ENCODE measurements at regions not wholly inside any gene's neighbourhood (a gene's known extent, or its start where the extent isn't known, plus 50 kb on each side); places are given as distances from the start of the nearest gene placed in this dataset.

DNA sequence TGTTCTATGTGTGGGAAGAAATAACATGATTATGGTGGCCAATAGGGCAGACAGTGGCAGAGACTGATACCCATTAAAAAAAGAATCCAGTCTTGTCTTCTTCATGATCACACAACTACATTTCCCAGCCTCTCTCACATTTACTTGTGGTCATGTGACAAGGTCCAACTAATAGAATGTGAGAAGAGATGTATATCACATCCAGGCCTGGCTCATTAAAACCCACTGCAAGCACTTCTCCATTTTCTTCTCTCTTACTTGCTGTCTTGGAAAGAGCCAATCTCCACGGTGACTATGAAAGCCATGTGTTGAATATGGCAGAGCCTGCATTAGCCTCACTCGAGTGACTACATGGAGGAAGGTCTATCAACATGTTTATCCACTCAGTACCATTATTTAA lies 306.2 kb upstream of the ZEB2 start:
- Histone ChIP-seq H3K4me1 (no peaks in the 10 kb centered on the region), H3K36me3 (no peaks in the 10 kb centered on the region), H3K27ac (no peak overlapping the region), H3K9me3 (peaks cover 0 to 7% of the 10 kb centered on the region in 2 donors), H3K27me3 (no peaks in the 10 kb centered on the region), H3K4me3 (no peak overlapping the region)
- intact Hi-C loops (cut with DNase I; ENCODE audit: low total_unique reads): no loop called here
- TF ChIP-seq POLR2A (IDR thresholded peaks at IDR 0.05): no peak
- TF ChIP-seq, protein P1, sequence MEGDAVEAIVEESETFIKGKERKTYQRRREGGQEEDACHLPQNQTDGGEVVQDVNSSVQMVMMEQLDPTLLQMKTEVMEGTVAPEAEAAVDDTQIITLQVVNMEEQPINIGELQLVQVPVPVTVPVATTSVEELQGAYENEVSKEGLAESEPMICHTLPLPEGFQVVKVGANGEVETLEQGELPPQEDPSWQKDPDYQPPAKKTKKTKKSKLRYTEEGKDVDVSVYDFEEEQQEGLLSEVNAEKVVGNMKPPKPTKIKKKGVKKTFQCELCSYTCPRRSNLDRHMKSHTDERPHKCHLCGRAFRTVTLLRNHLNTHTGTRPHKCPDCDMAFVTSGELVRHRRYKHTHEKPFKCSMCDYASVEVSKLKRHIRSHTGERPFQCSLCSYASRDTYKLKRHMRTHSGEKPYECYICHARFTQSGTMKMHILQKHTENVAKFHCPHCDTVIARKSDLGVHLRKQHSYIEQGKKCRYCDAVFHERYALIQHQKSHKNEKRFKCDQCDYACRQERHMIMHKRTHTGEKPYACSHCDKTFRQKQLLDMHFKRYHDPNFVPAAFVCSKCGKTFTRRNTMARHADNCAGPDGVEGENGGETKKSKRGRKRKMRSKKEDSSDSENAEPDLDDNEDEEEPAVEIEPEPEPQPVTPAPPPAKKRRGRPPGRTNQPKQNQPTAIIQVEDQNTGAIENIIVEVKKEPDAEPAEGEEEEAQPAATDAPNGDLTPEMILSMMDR (IDR thresholded peaks at IDR 0.05): no peak
- TF ChIP-seq POLR2AphosphoS5 (IDR thresholded peaks at IDR 0.05): no peak
- no peak for DNase-seq (ENCODE audit: low spot score in 2 of 2)

DNA sequence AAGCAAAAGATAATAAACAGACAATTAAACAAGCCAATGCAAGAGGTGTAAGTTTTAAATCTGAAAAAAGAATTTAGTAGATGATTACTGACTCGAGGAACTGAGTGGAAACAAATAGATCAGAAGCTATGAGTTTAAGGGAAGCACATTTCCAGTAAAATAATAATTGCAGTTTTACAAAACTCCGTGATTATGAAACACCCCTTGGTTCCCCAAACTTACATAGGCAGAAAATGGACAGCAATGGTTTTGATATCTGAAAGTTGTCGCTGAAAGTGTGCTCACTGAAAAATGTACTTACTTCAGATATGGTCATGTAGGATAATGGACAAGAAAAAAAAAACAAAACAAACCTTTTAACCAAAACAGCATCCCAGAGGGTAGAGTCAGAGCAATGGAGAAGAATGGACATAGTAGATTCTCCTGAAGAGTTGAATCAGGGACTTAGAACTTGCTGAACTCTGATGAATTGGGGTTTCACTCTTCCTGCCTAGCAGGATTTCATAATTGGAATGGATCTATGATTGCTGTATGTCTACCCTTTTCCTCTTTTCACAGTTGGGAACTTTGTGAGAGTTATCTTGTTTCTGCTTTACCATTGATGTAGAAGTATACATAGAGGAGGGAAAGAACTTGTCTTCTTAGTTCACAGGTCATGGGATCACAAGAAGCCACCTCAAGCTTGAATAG lies 305.6 kb upstream of the ZEB2 start:
- Histone ChIP-seq H3K36me3 (no peaks in the 10 kb centered on the region), H3K9me3 (peaks cover 0 to 11% of the 10 kb centered on the region in 2 donors), H3K27ac (no peak overlapping the region), H3K27me3 (no peaks in the 10 kb centered on the region), H3K4me1 (no peaks in the 10 kb centered on the region), H3K4me3 (no peak overlapping the region)
- intact Hi-C loops (cut with DNase I; ENCODE audit: low total_unique reads): no loop called here
- TF ChIP-seq, protein P1 (IDR thresholded peaks at IDR 0.05): no peak
- TF ChIP-seq POLR2A (IDR thresholded peaks at IDR 0.05) (no peak), POLR2AphosphoS5 (IDR thresholded peaks at IDR 0.05) (no peak)
- no peak for DNase-seq (ENCODE audit: low spot score in 2 of 2)

DNA sequence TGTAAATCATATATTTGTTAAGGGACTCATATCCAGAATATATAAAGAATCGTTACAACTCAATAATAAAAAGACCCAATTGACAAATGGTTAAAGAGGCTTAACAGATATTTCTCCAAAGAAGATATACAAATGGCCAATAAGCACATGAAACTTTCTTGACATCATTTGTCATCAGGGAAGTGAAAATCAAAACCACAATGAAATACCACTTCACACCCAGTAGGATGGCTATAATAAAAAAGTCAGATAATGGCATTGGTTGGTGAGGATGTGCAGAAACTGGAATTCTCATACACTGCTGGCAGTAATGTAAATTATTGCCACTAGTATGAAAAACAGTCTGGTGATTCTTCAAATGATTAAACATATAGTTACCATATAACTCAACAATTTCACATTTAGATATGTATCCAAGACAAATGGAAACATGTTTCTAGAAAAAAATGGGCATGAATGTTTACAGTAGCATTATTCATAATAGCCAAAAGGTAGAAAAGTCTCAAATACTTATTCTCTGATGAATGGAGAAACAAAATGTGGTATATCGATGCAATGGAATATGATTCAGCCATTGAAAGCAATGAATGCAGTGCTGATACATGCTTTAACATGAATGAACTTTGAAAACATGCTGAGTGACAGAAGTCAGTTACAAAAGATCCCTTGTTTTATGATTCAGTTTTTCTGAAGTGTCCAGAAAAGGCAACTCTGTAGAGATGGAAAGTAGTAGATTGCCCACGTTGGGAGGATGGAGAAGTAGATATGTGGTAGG lies 304.6 kb upstream of the ZEB2 start:
- no peak for DNase-seq (ENCODE audit: low spot score in 2 of 2)
- no peaks in the 10 kb centered on the region for H3K4me1 ChIP-seq
- intact Hi-C loops (cut with DNase I; ENCODE audit: low total_unique reads): no loop called here
- no peak overlapping the region for H3K4me3 ChIP-seq
- H3K36me3 ChIP-seq: no peaks in the 10 kb centered on the region
- H3K9me3 ChIP-seq: peaks cover 0 to 11% of the 10 kb centered on the region in 2 donors
- TF ChIP-seq, protein P1 (IDR thresholded peaks at IDR 0.05): no peak
- TF ChIP-seq POLR2AphosphoS5 (IDR thresholded peaks at IDR 0.05): no peak
- no peak for TF ChIP-seq POLR2A (IDR thresholded peaks at IDR 0.05)
- H3K27ac ChIP-seq: no peak overlapping the region
- H3K27me3 ChIP-seq: no peaks in the 10 kb centered on the region

DNA sequence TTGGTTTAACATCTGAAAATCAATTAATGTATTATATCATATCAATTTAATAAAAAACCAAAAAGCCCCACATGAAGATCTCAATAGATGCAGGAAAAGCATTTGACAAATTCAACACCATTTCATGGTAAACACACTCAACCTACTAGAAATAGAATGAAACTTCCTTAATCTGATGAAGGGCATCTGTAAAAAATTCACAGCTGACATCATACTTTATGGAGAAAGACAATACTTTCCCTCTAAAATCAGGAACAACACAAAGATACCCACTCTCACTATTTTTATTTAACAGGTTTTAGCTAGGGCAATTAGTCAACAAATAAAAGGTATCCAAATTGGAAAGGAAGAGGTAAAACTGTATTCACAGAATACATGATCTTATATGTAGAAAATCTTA lies 303.0 kb upstream of the ZEB2 start:
- Histone ChIP-seq H3K4me1 (no peaks in the 10 kb centered on the region), H3K9me3 (peaks cover 0 to 11% of the 10 kb centered on the region in 2 donors), H3K27ac (no peak overlapping the region), H3K27me3 (no peaks in the 10 kb centered on the region), H3K4me3 (no peak overlapping the region), H3K36me3 (no peaks in the 10 kb centered on the region)
- no peak for DNase-seq (ENCODE audit: low spot score in 2 of 2)
- TF ChIP-seq POLR2AphosphoS5 (IDR thresholded peaks at IDR 0.05): no peak
- TF ChIP-seq POLR2A (IDR thresholded peaks at IDR 0.05): no peak
- intact Hi-C loops (cut with DNase I; ENCODE audit: low total_unique reads): no loop called here

DNA sequence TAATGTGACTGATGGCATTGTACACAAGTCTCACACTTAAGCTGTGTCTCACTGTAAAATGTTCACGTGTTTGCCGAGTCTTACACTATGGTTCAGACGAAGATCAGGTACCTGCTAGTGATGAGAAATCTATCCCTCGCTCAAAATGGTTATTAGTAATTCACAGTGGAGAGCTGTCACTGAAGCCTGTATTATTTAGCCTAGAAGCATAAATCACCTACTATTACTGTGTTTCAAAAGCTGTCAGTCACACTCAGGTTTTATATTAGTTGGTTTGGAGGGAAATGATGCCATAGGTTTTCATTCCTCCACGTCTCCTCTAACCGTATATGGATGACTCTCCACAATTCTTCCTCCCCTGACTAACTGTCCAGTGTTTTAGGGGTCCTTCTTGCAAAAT lies 292.4 kb upstream of the ZEB2 start:
- Histone ChIP-seq H3K9me3 (no peaks in the 10 kb centered on the region), H3K4me3 (no peak overlapping the region), H3K27me3 (no peaks in the 10 kb centered on the region), H3K27ac (no peak overlapping the region), H3K4me1 (no peaks in the 10 kb centered on the region), H3K36me3 (no peaks in the 10 kb centered on the region)
- TF ChIP-seq POLR2AphosphoS5 (IDR thresholded peaks at IDR 0.05) (no peak), POLR2A (IDR thresholded peaks at IDR 0.05) (no peak)
- TF ChIP-seq, protein P1 (IDR thresholded peaks at IDR 0.05): no peak
- DNase-seq (ENCODE audit: low spot score in 2 of 2): no peak
- intact Hi-C loops (cut with DNase I; ENCODE audit: low total_unique reads): no loop called here
